SW 1271 (cell line): ENCODE measurements at regions not wholly inside any gene's neighbourhood (a gene's known extent, or its start where the extent isn't known, plus 50 kb on each side); places are given as distances from the start of the nearest gene placed in this dataset.
"Not testable (repeated sequence)": the region's sequence is repeated elsewhere in the genome, so short reads cannot be mapped to it uniquely, and the experiment has no call there.

ENCODE experiments used
- DNase-seq, 2 experiments: peaks; one replicate each; lab custom pipeline; 2025; lab: John Stamatoyannopoulos, UW

GRCh38 chr2:239745386-239746227 is 279.5 kb downstream of the NDUFA10 start:
- DNase-seq, result no peak

- no peak for DNase-seq
Measured at GRCh38 chr2:239744706-239745340, 280.3 kb downstream of the NDUFA10 start.

GRCh38 chr2:239743206-239743605 is 281.9 kb downstream of the NDUFA10 start:
- DNase-seq, result no peak

GRCh38 chr2:239742377-239742776 is 282.8 kb downstream of the NDUFA10 start:
- DNase-seq, result no peak

- DNase-seq, result no peak
Measured at GRCh38 chr2:239739206-239739605, 285.9 kb downstream of the NDUFA10 start.

GRCh38 chr2:239738159-239738558 is 287.0 kb downstream of the NDUFA10 start:
- no peak for DNase-seq

GRCh38 chr2:239737144-239737463 is 288.0 kb downstream of the NDUFA10 start:
- no peak for DNase-seq

- no peak for DNase-seq
Measured at GRCh38 chr2:239736358-239737143, 288.6 kb downstream of the NDUFA10 start.

GRCh38 chr2:239735829-239736357 is 289.2 kb downstream of the NDUFA10 start:
- no peak for DNase-seq

GRCh38 chr2:239735131-239735828 is 289.9 kb downstream of the NDUFA10 start:
- DNase-seq, result no peak

- no peak for DNase-seq
Measured at GRCh38 chr2:239734436-239735005, 290.6 kb downstream of the NDUFA10 start.

GRCh38 chr2:239732666-239733010 is 292.5 kb downstream of the NDUFA10 start:
- no peak for DNase-seq

GRCh38 chr2:239731998-239732665 is 293.0 kb downstream of the NDUFA10 start:
- no peak for DNase-seq

- no peak for DNase-seq
Measured at GRCh38 chr2:239731422-239731821, 293.7 kb downstream of the NDUFA10 start.

- DNase-seq, result no peak
Measured at GRCh38 chr2:239730897-239731296, 294.2 kb downstream of the NDUFA10 start.

GRCh38 chr2:239730567-239730882 is 294.6 kb downstream of the NDUFA10 start:
- not testable (repeated sequence) for DNase-seq

- no peak for DNase-seq
Measured at GRCh38 chr2:239729681-239730566, 295.2 kb downstream of the NDUFA10 start.

GRCh38 chr2:239729151-239729550 is 296.0 kb downstream of the NDUFA10 start:
- no peak for DNase-seq

- no peak for DNase-seq
Measured at GRCh38 chr2:239728751-239729150, 296.4 kb downstream of the NDUFA10 start.
